Keratinocyte (primary cell): ENCODE measurements at regions not wholly inside any gene's neighbourhood (a gene's known extent, or its start where the extent isn't known, plus 50 kb on each side); places are given as distances from the start of the nearest gene placed in this dataset.

Source experiments
- EZH2 ChIP-seq: IDR thresholded peaks from one replicate; pipeline ENCODE4 v1.6.1; 2012; ENCODE audit warnings: inconsistent platforms, mild to moderate bottlenecking, low read length, moderate library complexity
- TF ChIP-seq, protein P1 (sequence below), 3 experiments: IDR thresholded peaks in 1 of 3; conservative IDR thresholded peaks in 1 of 3; optimal IDR thresholded peaks in 1 of 3; 2 replicates in 2 of 3; 3 replicates in 1 of 3; pipeline versions ENCODE3 to v1.5.1; 2011; ENCODE audit warnings: low read length in 3 of 3, mild to moderate bottlenecking in 3 of 3, moderate library complexity in 2 of 3, control low read depth in 1 of 3, inconsistent platforms in 1 of 3; ENCODE audit not compliant: insufficient read depth in 2 of 3; ENCODE audit errors: extremely low read depth in 1 of 3

- TF ChIP-seq, protein P1, sequence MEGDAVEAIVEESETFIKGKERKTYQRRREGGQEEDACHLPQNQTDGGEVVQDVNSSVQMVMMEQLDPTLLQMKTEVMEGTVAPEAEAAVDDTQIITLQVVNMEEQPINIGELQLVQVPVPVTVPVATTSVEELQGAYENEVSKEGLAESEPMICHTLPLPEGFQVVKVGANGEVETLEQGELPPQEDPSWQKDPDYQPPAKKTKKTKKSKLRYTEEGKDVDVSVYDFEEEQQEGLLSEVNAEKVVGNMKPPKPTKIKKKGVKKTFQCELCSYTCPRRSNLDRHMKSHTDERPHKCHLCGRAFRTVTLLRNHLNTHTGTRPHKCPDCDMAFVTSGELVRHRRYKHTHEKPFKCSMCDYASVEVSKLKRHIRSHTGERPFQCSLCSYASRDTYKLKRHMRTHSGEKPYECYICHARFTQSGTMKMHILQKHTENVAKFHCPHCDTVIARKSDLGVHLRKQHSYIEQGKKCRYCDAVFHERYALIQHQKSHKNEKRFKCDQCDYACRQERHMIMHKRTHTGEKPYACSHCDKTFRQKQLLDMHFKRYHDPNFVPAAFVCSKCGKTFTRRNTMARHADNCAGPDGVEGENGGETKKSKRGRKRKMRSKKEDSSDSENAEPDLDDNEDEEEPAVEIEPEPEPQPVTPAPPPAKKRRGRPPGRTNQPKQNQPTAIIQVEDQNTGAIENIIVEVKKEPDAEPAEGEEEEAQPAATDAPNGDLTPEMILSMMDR (optimal IDR thresholded peaks at IDR 0.05 in 1 of 3, IDR thresholded peaks at IDR 0.05 in 1 of 3, conservative IDR thresholded peaks at IDR 0.05 in 1 of 3; ENCODE audit: extremely low read depth in 1 of 3, insufficient read depth in 2 of 3, low read length in 3 of 3), result no peak
- TF ChIP-seq EZH2, result no peak
Measured at GRCh38 chr6:134756374-134757025, 193.4 kb downstream of the ALDH8A1 start.
